GM12872 (cell line): ENCODE measurements at regions not wholly inside any gene's neighbourhood (a gene's known extent, or its start where the extent isn't known, plus 50 kb on each side); places are given as distances from the start of the nearest gene placed in this dataset.

Experiments used
- TF ChIP-seq, protein P1 (sequence below): IDR thresholded peaks from 3 replicates; pipeline ENCODE4 v1.5.1; 2011; ENCODE audit warnings: low read depth, mild to moderate bottlenecking, low read length, moderate library complexity; ENCODE audit not compliant: insufficient read depth

DNA sequence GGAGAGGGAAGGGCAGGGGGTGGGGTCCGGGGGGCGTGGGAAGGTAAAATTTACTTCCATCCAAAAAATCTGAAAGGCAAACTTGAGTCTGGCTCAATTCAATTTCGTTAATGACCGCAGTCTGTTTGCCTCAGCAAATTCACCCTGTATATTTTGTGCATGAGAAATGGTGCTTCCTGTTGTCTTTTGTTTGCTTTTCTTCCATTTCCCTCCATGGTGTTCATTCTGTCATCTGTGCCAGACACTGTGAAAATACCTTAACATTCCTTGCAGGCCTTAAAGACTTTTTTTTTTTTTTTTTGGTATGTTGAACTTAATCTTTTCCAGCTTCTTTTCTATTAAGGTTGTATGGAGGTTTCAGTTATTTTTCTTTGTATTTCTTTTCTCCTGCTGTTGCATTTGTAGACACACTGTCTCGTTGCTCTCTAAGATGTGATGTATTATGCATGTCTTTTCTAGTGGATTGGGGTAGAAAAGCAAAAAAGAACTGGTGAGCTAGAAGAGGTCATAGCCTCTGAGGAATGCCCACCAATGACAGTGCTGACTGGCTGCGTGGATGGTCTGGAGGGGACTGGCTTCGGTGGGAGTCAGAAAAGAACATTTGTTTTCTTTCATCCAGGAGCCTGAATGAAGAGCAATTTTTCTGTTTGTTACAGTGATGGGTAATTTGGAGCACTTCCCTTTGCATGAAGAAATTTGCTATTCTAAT lies 585.0 kb upstream of the MAP3K7 start:
- TF ChIP-seq, protein P1, sequence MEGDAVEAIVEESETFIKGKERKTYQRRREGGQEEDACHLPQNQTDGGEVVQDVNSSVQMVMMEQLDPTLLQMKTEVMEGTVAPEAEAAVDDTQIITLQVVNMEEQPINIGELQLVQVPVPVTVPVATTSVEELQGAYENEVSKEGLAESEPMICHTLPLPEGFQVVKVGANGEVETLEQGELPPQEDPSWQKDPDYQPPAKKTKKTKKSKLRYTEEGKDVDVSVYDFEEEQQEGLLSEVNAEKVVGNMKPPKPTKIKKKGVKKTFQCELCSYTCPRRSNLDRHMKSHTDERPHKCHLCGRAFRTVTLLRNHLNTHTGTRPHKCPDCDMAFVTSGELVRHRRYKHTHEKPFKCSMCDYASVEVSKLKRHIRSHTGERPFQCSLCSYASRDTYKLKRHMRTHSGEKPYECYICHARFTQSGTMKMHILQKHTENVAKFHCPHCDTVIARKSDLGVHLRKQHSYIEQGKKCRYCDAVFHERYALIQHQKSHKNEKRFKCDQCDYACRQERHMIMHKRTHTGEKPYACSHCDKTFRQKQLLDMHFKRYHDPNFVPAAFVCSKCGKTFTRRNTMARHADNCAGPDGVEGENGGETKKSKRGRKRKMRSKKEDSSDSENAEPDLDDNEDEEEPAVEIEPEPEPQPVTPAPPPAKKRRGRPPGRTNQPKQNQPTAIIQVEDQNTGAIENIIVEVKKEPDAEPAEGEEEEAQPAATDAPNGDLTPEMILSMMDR: no peak

DNA sequence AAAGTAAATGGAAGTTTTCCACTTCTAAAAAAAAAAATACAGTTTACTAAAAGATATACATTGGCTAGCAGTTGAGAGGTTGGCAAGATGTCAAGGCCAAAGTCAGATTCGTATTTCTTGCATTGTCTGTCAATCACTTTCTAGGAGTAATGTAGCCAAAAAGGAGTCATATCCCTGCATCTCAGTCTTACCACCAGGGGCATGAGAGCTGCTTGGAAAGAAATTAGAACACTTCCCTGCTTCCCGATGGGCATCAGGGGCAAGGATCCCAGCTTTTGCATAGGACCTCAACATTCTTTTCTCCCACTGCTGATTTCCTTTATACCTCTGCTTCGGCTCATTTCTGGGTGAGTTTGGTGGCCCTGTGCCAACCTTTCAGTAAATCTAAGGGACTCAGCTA lies 581.0 kb upstream of the MAP3K7 start:
- TF ChIP-seq, protein P1: peak; percentile 25; the same call in 1 of the 3 replicates

DNA sequence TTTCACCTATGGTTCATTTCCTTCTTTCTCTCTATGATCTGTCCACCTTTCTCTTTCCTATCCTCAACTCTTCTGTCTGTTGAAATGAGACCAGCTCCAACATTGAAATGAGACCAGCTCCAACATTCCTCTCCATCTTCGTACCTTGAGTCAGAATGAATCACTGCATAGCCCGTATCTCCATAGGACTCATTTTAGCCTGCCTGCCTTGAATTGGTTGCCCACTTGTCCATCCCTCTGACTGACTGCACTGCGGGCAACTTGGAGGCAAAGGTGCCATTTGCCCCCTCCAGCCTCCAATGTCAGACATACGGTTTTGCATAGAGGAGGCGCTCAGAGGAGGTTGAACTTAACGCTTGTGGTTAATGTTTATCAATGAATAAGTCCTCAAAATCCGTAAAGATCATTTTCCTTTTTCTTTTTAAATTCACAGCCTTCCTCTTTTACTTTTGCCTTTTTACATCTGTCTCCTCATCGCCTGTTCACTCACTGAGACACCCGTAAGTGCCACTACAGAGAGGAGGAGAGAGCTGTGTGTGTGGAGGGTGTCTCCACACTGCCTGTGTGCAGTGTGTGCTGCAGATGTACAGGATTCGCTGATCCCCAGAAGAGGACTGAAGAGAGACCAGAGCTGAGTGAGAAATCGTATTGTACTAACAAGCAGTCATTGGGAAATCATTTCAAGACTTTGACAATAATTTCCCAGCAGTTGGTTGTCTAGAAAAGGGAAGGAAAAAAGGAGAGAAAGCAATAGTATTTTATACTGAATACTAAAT lies 579.6 kb upstream of the MAP3K7 start:
- TF ChIP-seq, protein P1: no peak

DNA sequence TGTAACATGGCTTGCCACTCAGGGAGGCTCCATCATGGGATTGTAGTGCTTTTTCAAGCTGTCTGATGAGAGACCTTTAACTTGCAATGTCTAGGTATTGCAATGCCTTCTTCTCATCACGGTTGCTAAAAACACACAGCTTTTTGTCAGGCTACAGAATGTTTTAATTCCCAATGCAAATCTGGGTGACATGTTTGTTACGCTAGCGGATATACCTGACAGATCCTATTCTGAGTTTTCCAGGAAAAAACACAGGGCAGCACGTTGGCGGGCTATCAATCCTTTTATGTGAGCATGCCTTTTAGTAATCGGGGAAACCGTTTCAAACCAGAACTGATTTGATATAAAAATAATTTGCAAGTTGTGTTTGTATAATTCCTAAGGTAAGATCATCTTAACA lies 577.2 kb upstream of the MAP3K7 start:
- TF ChIP-seq, protein P1: no peak

DNA sequence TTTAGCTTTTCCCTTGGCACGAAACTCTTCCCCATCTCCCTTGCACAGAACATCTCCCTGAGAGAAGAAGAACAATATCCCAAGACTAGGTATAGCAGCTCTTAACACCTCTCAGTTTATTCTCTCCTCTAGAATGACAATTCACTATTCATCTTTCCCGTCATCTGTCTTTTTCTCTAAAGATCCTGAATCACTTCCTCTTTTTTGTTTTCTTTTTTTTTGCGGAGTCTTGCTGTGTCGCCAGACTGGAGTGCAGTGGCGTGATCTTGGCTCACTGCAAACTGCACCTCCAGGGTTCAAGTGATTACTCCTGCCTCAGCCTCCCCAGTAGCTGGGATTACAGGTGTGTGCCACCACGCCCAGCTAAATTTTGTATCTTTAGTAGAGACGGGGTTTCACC lies 574.4 kb upstream of the MAP3K7 start:
- TF ChIP-seq, protein P1: no peak

DNA sequence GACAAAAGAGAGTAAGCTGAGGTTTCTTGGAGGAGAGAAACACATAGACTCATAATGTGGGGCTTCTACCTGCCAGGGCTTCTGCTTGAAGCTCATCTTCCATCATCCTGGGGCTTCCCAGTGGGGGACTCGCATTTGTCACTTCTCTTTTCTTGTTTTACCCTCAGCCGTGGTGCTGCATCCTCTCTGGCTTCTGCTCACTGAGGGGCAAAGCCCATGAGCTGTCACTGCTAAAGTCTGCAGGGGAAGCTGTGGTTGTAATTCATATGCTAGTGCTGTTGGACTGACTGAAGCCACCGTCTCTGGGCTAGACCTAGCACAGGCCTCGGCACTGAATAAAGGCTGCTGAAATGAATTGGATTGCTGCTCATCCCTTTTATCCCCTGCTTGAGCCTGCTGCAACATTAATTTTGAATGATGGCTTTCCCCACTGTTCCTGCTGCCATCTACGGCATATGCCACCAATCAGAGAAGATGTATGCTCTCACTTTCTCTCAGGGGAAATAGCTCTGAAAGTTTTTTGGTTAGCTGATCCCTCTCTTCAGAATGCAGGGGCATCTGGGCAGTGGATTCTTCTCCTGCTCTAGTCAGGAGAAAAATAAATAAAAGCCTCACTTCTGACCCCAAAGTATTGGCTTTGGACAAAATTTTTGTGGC lies 568.4 kb upstream of the MAP3K7 start:
- TF ChIP-seq, protein P1: no peak

DNA sequence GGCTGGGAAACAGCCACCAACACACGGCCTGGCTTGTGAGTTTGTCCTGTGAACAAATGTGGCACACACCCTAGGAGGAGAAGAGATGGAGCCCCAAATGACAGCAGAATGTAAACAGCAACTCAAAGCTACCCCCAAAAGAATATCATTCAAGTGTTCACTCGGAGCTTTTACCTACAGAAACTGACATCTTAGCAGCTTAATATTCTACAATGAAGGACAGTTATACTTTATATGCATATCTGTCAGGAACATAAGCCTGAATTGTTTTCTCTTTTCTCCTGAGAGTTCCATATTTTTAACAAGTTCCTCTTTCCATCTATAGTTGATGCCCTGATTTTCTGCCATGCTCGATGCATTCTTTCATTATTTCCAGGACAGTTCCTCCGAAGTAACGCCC lies 566.0 kb upstream of the MAP3K7 start:
- TF ChIP-seq, protein P1: no peak
